ENCODE measurements at regions not wholly inside any gene's neighbourhood (a gene's known extent, or its start where the extent isn't known, plus 50 kb on each side); places are given as distances from the start of the nearest gene placed in this dataset.

DNA sequence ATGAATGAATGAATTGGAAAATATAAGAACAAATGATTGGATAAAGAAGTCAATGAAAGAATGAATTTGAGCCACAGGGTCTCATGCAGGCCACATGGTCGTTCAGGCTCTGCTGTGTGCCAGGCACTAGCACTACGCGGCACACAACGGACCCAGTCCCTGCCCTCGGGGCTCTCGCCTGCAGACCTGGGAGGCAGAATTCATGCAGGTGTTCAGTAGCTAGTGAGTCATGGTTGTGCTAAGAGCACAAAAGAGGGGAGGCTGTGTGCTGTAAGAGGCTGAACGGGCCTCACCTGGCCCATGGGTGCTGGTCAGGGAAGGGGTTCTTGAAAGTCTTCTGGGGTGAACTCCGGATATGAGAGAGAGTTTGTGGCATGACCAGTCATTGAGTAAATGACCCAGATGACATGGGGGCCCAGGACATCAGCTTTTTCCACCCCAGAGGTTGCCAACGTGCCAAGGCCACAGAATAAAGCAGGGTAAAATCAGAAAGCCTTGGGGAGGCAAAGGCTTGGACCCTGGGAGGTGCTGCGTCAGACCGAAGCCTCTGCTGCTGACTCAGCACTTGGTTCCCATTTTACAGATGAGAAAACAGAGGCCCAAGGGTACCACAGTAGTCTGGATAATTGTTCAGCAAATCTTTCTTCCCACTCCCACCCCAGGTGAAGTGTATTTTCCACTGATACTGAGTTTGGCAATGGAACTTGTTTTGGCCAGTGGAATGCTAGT lies 264.3 kb upstream of the MVB12B start:
- DNase-seq (ENCODE audit: low read depth), result no peak
- no peak overlapping the region for H3K4me3 ChIP-seq (ENCODE audit: low read length)
- TF ChIP-seq, protein P1, sequence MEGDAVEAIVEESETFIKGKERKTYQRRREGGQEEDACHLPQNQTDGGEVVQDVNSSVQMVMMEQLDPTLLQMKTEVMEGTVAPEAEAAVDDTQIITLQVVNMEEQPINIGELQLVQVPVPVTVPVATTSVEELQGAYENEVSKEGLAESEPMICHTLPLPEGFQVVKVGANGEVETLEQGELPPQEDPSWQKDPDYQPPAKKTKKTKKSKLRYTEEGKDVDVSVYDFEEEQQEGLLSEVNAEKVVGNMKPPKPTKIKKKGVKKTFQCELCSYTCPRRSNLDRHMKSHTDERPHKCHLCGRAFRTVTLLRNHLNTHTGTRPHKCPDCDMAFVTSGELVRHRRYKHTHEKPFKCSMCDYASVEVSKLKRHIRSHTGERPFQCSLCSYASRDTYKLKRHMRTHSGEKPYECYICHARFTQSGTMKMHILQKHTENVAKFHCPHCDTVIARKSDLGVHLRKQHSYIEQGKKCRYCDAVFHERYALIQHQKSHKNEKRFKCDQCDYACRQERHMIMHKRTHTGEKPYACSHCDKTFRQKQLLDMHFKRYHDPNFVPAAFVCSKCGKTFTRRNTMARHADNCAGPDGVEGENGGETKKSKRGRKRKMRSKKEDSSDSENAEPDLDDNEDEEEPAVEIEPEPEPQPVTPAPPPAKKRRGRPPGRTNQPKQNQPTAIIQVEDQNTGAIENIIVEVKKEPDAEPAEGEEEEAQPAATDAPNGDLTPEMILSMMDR (conservative IDR thresholded peaks at IDR 0.05; ENCODE audit: low read depth, low read length), result no peak

DNA sequence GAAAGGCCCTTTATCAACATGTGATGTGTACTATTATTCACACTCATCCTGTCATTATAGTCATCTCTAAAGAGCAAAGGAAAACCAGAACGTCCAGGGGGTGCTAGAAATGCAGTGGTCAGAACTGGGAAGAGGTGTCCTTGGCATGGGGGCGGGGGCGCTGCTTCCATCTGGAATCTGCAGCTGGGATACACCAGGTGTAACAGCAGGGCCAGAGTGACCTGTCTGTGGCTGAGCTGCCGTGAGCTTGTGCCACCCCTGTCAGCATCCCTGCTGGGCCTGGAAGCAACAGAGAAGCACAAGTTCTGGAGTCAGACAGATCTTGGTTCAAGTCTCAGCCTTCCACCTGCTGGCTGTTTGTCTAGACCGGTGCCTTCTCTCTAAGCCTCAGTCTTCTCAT lies 263.3 kb upstream of the MVB12B start:
- no peak for DNase-seq (ENCODE audit: low read depth)
- no peak overlapping the region for H3K4me3 ChIP-seq (ENCODE audit: low read length)
- TF ChIP-seq, protein P1 (conservative IDR thresholded peaks at IDR 0.05; ENCODE audit: low read depth, low read length), result no peak

DNA sequence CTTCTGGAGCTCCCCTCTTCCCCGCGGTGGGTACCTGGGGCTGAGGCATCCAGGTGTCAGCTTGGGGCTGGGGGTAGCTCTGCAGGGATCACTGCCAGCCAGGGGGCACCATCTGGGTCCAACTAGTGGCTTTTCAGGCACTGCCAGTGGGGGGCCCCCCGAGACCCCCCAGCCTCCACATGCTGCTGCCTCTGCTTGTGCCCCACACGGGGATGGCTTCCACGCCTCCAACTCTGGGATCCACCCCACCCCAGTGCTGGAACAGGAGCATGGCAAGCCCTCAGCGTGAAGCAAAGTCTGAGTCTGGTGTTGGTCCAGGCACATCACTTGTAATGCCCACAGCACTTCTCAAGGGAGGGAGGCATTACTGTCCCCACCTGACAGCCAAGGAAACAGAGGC lies 260.5 kb upstream of the MVB12B start:
- DNase-seq (ENCODE audit: low read depth), result no peak
- TF ChIP-seq, protein P1 (conservative IDR thresholded peaks at IDR 0.05; ENCODE audit: low read depth, low read length), result no peak
- no peak overlapping the region for H3K4me3 ChIP-seq (ENCODE audit: low read length)

DNA sequence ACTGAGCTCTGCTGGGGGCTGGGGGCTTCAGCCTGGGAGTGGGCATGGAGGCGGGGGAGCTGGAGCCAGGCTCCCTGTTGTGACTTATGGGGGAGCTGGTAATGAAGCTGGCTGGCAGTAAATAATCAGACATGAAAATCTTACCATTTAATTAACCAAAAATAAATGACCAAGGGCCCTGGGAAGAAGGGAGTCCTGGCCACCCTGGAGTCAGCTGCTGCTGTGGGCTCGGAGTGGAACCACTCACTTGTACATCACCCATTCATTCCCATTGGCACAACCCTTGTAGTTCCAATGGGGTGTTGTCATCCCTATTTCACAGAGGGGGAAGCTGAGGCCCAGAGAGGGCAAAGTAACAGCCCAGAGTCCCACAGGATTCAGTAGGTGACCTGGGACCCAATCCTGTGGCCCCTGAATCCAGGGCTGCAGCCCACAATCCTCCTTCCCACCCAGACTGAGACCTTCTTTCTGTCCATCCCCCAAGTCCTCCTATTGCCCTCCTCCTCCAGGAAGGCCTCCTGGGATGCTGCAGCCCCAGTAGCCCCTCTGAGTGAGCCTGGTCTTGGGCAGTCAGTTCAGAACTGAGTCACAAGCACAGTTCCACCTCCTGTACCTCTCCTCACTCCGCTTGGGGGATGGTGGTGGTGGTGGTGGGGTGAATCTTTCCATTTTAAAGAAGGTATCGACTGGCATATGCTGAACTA lies 259.4 kb upstream of the MVB12B start:
- no peak for DNase-seq (ENCODE audit: low read depth)
- H3K4me3 ChIP-seq (ENCODE audit: low read length), result no peak overlapping the region
- TF ChIP-seq, protein P1 (conservative IDR thresholded peaks at IDR 0.05; ENCODE audit: low read depth, low read length), result no peak

DNA sequence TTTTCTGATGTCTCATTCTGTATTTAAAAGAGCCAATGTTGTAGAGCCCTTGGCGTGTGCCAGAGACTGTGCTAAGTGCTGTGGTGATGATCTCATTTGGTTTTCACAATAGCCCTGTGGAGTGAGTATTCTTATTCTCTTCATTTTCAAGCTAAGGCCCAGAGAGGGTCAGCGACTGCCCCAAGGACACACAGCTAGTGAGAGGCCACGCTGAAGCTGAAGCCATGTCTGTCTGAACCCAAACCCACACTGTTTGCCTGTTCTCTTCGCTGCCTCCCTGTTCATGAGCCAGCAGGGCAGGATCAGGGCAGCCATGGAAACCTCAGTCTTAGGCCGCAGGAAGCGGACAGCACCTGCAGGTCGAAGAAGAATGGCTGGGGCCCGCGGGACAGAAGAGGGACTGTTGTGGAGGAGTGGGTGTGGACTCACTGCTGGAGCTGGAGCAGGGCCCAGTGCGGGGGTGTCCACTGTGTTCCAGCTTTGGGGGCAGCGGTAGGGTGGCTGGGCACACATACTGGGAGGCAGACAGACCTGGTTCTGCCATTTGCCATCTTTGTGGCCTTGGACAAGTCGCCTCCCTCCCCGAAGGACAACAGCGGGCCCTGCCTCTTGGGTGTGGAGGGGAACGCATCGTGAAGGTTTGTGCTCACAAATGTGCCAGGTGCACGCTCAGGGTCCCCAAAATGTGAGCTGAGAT lies 257.9 kb upstream of the MVB12B start:
- no peak overlapping the region for H3K4me3 ChIP-seq (ENCODE audit: low read length)
- DNase-seq (ENCODE audit: low read depth), result no peak
- TF ChIP-seq, protein P1 (conservative IDR thresholded peaks at IDR 0.05; ENCODE audit: low read depth, low read length), result no peak

DNA sequence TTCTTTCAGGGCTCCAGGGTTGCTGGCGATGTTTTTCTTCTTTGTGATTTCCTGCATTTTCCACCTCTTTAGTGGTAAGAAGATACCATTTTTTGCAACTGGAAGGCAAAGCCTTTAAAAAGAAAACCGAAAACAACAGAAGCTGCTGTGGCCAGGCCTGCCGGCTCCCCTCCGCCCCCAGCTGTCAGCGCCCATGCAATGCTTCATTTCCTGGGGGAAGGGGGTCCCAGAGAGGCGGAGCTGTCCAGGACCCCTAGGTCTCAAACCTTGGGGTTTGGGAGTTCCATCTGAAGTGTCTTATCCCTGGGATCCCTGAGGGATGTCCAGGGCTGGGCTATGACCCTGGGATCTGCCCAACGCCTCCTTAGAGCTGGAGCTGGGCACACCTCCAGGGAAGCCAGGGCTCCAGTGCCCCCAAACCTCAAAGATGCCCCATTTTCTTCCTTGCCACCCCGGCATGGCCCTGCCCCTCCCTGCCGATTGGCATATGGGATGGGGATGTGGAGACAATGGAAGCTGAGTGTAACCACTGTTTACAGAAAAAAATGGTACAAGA lies 257.2 kb upstream of the MVB12B start:
- DNase-seq (ENCODE audit: low read depth), result no peak
- TF ChIP-seq, protein P1 (conservative IDR thresholded peaks at IDR 0.05; ENCODE audit: low read depth, low read length), result no peak
- no peak overlapping the region for H3K4me3 ChIP-seq (ENCODE audit: low read length)

Data from retinal pigment epithelial cell (primary cell).